ENCODE measurements at regions not wholly inside any gene's neighbourhood (a gene's known extent, or its start where the extent isn't known, plus 50 kb on each side); places are given as distances from the start of the nearest gene placed in this dataset.
A peak's percentile ranks its signal among the peaks of the same experiment; 100 is the strongest.
"Not testable (repeated sequence)": the region's sequence is repeated elsewhere in the genome, so short reads cannot be mapped to it uniquely, and the experiment has no call there.

DNA sequence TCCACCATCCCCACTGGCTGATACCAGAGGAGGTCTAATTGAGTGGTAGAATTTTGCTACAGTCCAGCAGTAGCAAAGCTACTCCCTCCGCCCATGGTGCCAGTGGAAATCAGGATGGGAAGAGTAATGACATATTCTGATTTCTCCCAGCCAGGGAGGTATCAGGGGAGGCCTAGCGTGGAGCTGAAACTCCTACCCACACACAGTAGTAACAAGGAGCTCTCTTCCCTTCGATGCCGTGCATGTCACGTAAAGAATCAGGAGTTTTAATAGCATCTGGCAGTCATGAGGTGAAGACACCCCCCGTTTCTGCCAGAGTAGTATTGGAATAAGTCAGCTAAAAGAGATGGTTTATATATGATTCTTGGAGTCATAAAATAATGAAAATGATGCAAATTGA, 786.8 kb upstream of the DDX18 start (continued):
- TF ChIP-seq ZNF462 (CRISPR knock-in tag; IDR thresholded peaks at IDR 0.05) (no peak), EZH2phosphoT487 (IDR thresholded peaks at IDR 0.05; ENCODE audit: unreplicated experiment) (no peak)

DNA sequence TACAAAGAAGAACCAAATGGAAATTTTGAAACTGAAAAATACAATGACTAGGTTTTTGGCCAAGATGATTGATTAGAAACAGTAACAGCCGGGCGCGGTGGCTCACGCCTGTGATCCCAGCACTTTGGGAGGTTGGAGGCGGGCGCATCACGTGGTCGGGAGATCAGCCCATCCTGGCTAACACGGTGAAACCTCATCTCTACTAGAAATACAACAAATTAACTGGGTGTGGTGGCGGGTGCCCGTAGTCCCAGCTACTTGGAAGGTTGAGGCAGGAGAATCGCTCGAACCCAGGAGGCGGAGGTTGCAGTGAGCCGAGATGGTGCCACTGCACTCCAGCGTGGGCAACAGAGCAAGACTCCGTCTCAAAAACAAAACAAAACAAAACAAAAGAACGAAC, 785.8 kb upstream of the DDX18 start:
- not testable (repeated sequence) for ATAC-seq; H3K9me3 Mint-ChIP-seq; H3K4me1 Mint-ChIP-seq; H3F3A ChIP-seq (replicated peaks; ENCODE audit: low read depth); H3K36me3 ChIP-seq (ENCODE audit: insufficient read depth); H3K27me3 Mint-ChIP-seq (ENCODE audit: insufficient read depth, low read depth, poor library complexity); H3K4me1 ChIP-seq (ENCODE audit: insufficient read depth); H3K36me3 Mint-ChIP-seq (ENCODE audit: low read depth); H3K27ac Mint-ChIP-seq; H3K27ac ChIP-seq (ENCODE audit: low read depth); H4K20me1 ChIP-seq (replicated peaks; ENCODE audit: insufficient read depth); H3K27me3 ChIP-seq (ENCODE audit: insufficient read depth); H3K4me2 ChIP-seq; H3K9me2 ChIP-seq (ENCODE audit: insufficient read depth); DNase-seq (ENCODE audit: low spot score); H3K4me3 ChIP-seq; H3K4me3 Mint-ChIP-seq; H3K79me2 ChIP-seq (replicated peaks; ENCODE audit: insufficient read depth)
- H2AFZ ChIP-seq: peak overlapping the region; percentile 63; the same call in 1 of the 2 replicates

GRCh38 chr2:117055499-117056375, 758.8 kb upstream of the DDX18 start:
- peak; percentile 12 for DNase-seq (ENCODE audit: low spot score)

More at GRCh38 chr2:117055499-117056375, 758.8 kb upstream of the DDX18 start:
- Histone ChIP-seq H3K9me2 (ENCODE audit: insufficient read depth) (no peaks in the 10 kb centered on the region), H3K4me2 (no peak overlapping the region), H3K27ac (ENCODE audit: low read depth) (no peak overlapping the region), H3K27me3 (ENCODE audit: insufficient read depth) (no peaks in the 10 kb centered on the region), H4K20me1 (replicated peaks; ENCODE audit: insufficient read depth) (no peaks in the 10 kb centered on the region), H2AFZ (0 out of 2 replicates have a peak overlapping the region, but pooled peaks have one; percentile 56), H3K36me3 (ENCODE audit: insufficient read depth) (no peaks in the 10 kb centered on the region), H3K4me1 (ENCODE audit: insufficient read depth) (0 out of 2 replicates have a peak, but pooled peaks cover 3% of the 10 kb centered on the region), H3K79me2 (replicated peaks; ENCODE audit: insufficient read depth) (no peaks in the 10 kb centered on the region), H3F3A (replicated peaks; ENCODE audit: low read depth) (no peaks in the 10 kb centered on the region), H3K4me3 (no peak overlapping the region)
- Mint-ChIP-seq H3K9me3 (no peaks in the 10 kb centered on the region), H3K27ac (no peak overlapping the region), H3K4me3 (no peak overlapping the region), H3K4me1 (peaks cover 7% of the 10 kb centered on the region; the same call in 1 of the 3 replicates), H3K27me3 (ENCODE audit: insufficient read depth, low read depth, poor library complexity) (peaks cover 6% of the 10 kb centered on the region), H3K36me3 (ENCODE audit: low read depth) (no peaks in the 10 kb centered on the region)
- no peak for TF ChIP-seq NANOG (IDR thresholded peaks at IDR 0.05; ENCODE audit: borderline replicate concordance)
- TF ChIP-seq ZNF114 (CRISPR knock-in tag; IDR thresholded peaks at IDR 0.05): no peak
- TF ChIP-seq EZH2 (IDR thresholded peaks at IDR 0.05; ENCODE audit: low read depth, unreplicated experiment): no peak
- TF ChIP-seq, protein P1, sequence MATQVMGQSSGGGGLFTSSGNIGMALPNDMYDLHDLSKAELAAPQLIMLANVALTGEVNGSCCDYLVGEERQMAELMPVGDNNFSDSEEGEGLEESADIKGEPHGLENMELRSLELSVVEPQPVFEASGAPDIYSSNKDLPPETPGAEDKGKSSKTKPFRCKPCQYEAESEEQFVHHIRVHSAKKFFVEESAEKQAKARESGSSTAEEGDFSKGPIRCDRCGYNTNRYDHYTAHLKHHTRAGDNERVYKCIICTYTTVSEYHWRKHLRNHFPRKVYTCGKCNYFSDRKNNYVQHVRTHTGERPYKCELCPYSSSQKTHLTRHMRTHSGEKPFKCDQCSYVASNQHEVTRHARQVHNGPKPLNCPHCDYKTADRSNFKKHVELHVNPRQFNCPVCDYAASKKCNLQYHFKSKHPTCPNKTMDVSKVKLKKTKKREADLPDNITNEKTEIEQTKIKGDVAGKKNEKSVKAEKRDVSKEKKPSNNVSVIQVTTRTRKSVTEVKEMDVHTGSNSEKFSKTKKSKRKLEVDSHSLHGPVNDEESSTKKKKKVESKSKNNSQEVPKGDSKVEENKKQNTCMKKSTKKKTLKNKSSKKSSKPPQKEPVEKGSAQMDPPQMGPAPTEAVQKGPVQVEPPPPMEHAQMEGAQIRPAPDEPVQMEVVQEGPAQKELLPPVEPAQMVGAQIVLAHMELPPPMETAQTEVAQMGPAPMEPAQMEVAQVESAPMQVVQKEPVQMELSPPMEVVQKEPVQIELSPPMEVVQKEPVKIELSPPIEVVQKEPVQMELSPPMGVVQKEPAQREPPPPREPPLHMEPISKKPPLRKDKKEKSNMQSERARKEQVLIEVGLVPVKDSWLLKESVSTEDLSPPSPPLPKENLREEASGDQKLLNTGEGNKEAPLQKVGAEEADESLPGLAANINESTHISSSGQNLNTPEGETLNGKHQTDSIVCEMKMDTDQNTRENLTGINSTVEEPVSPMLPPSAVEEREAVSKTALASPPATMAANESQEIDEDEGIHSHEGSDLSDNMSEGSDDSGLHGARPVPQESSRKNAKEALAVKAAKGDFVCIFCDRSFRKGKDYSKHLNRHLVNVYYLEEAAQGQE (IDR thresholded peaks at IDR 0.05; ENCODE audit: unreplicated experiment): no peak
- ATAC-seq: peak; percentile 53
